Ovary (tissue), 7 donors: ENCODE measurements at regions not wholly inside any gene's neighbourhood (a gene's known extent, or its start where the extent isn't known, plus 50 kb on each side); places are given as distances from the start of the nearest gene placed in this dataset.

ENCODE experiments used
- DNase-seq, 5 donors: peaks; one replicate each; pipeline ENCODE4 v3.0.0-alpha.2; 2019 to 2020
- H3K27ac ChIP-seq, 2 donors: fragments of 200-600 bp; one replicate each; pipeline versions ENCODE4 v1.5.1 to v1.8.0; 2019 to 2022
- H3K27me3 ChIP-seq: fragments of 200-600 bp; one replicate; pipeline ENCODE4 v1.8.0; 2022
- H3K36me3 ChIP-seq: fragments of 200-600 bp; sonication (generic); one replicate; pipeline ENCODE4 v1.5.1; 2019
- H3K4me1 ChIP-seq: one replicate; pipeline ENCODE4 v1.8.1; 2013; ENCODE audit warnings: mild to moderate bottlenecking, moderate library complexity; ENCODE audit not compliant: insufficient read depth
- H3K4me3 ChIP-seq: fragments of 200-600 bp; sonication (generic); one replicate; pipeline ENCODE4 v1.5.1; 2017
- H3K9me3 ChIP-seq, 2 donors: fragments of 200-600 bp in 1 of 2; sonication (generic) in 1 of 2; one replicate each; pipeline versions ENCODE4 v1.5.1 to v1.8.1; 2013 to 2019; ENCODE audit warnings: mild to moderate bottlenecking in 1 of 2, moderate library complexity in 1 of 2
- CTCF ChIP-seq, 3 donors: fragments of 450-650 bp in 2 of 3; fragments of 200-600 bp in 1 of 3; IDR thresholded peaks; one replicate each; pipeline versions ENCODE4 v1.5.1 to v1.8.0; 2016 to 2022; ENCODE audit warnings: antibody characterized with exemption in 3 of 3, mild to moderate bottlenecking in 1 of 3
- EP300 ChIP-seq: sonication (generic); formaldehyde crosslinking; IDR thresholded peaks from one replicate; pipeline ENCODE4 v1.6.1; 2017; ENCODE audit warnings: antibody characterized with exemption
- POLR2A ChIP-seq: fragments of 450-650 bp; IDR thresholded peaks from one replicate; pipeline ENCODE4 v1.6.1; 2017; ENCODE audit warnings: antibody characterized with exemption, mild to moderate bottlenecking, moderate library complexity
- WGBS, 3 donors: extraction: QIAGEN DNeasy Blood & Tissue Kit in 1 of 3; methylation state at CpG; one replicate each; pipeline versions ENCODE4 v1.1.5 to v1.1.7; 2013 to 2017; 5-methylcytosine and 5-hydroxymethylcytosine counted together
- intact Hi-C, 4 donors: fragments of 100-400 bp; cut with DNase I; formaldehyde crosslinking; loops; one replicate each; pipeline versions ENCODE4 v1.11.0 to v1.15.1; 2022 to 2023
- donor health status: DM: no; HTN: no; CAD: no; lungs with moderate emphysema.
- donor health status: DM: no; HTN: no; CAD: no.
- donor health status: Bipolar disorder and iron deficiency.
- donor health status: DM: no; HTN: no; CAD: no.
- donor health status: DM: yes; HTN: yes; CAD: no.

- DNase-seq, result peak in 1 of 5 donors; percentile 8
- intact Hi-C loops, result no loop called here
- H3K9me3 ChIP-seq, result no peaks in the 10 kb centered on the region
- no peak overlapping the region for H3K27ac ChIP-seq
- peaks cover 2% of the 10 kb centered on the region for H3K4me1 ChIP-seq
- WGBS, 3 donors, result 76 to 85% (median 80%) methylated on average over 32 of the region's 32 CpGs
- H3K4me3 ChIP-seq, result no peak overlapping the region
- TF ChIP-seq CTCF (IDR thresholded peaks at IDR 0.05) (no peak), EP300 (no peak), POLR2A (no peak)
- no peaks in the 10 kb centered on the region for H3K36me3 ChIP-seq
- no peaks in the 10 kb centered on the region for H3K27me3 ChIP-seq
Observed at GRCh38 chr6:168388641-168389633, 52.0 kb upstream of the SMOC2 start.

DNA sequence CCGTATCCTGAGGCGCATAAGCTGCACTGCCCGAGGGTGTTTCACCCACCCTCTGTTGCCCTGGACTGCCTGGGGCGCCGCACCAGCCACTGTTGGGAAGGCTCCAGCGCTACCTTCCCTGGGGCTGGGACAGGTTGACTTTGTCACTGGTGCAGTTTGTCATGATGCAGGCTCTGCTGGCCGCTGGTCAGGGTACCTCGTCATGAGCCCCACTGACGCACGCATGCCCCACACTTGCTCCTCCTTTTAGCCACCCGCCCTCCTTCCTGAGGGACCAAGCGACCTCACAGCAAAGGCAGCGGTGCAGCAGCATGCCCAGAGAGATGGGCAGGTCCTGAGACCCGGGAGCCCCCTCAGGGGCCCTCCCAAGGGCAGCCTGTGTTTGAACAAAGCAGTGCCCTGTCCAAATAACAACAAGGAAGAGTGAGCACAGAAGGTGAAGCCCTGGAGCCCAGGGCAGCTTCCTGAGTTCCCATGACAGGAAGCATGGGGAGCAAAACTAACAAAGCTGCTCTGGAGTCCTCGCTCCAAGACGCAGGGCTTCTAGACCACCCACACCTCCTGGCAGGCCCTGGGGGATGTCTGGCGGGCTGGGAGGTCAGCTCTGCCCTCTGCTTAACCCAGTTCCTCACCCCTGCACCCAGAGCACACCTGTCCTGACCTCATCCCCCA is 50.1 kb upstream of the SMOC2 start:
- H3K36me3 ChIP-seq, result no peaks in the 10 kb centered on the region
- 74 to 79% (median 76%) methylated on average over 17 of the region's 17 CpGs for WGBS, 3 donors
- peak in 1 of 5 donors; percentile 5 for DNase-seq
- no peaks in the 10 kb centered on the region for H3K9me3 ChIP-seq
- intact Hi-C loops, result no loop called here
- TF ChIP-seq CTCF (IDR thresholded peaks at IDR 0.05) (no peak), EP300 (no peak), POLR2A (no peak)
- no peaks in the 10 kb centered on the region for H3K4me1 ChIP-seq
- no peak overlapping the region for H3K4me3 ChIP-seq
- H3K27me3 ChIP-seq, result no peaks in the 10 kb centered on the region
- H3K27ac ChIP-seq, result no peak overlapping the region
